ENCODE measurements at regions not wholly inside any gene's neighbourhood (a gene's known extent, or its start where the extent isn't known, plus 50 kb on each side); places are given as distances from the start of the nearest gene placed in this dataset.

DNA sequence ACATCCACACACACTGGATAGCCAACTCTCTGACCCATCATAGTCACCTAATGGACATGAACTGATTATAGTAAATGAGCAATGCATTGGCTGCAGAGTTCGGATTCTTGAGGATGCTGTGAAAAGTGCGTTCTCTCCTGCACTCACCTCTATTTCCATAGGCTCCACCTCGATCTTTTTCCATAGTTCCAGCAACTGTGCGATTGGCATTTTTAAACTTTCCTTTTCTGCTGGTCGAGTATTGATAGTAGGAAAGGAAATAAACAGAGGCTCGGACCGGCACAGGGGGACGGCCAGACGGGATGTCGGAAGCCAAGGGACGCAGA is 94.4 kb downstream of the RNASET2 start:
- Histone ChIP-seq H3K4ac (ENCODE audit: low read depth in 1 of 2, low read length in 2 of 2) (no peak overlapping the region), H2BK120ac (ENCODE audit: low read depth, low read length) (no peak overlapping the region), H3K4me3 (ENCODE audit: insufficient read depth in 1 of 2, low read depth in 1 of 2, low read length in 2 of 2) (peak overlapping the region; percentile 48 to 68), H3K4me1 (ENCODE audit: control insufficient read depth, insufficient read depth, low read depth, low read length) (peaks cover 11% of the 10 kb centered on the region), H3K9ac (ENCODE audit: low read length) (peak overlapping the region; percentile 15), H2BK12ac (ENCODE audit: low read length in 2 of 2) (no peak overlapping the region), H2BK15ac (ENCODE audit: low read depth, poor library complexity, severe bottlenecking) (no peak overlapping the region), H3K9me3 (ENCODE audit: control insufficient read depth, low read length) (peaks cover 4% of the 10 kb centered on the region), H4K8ac (ENCODE audit: low read length) (no peak overlapping the region), H2AFZ (ENCODE audit: low read depth, low read length) (no peak overlapping the region), H2AK5ac (ENCODE audit: low read length, severe bottlenecking) (no peak overlapping the region), H3K23ac (ENCODE audit: low read length in 2 of 2) (no peak overlapping the region), H3K4me2 (ENCODE audit: low read length, poor library complexity, severe bottlenecking) (peak overlapping the region; percentile 95), H3K18ac (ENCODE audit: low read depth in 1 of 2, low read length in 2 of 2) (no peak overlapping the region), H3K14ac (ENCODE audit: low read length in 2 of 2) (no peak overlapping the region), H3K27ac (ENCODE audit: low read length, poor library complexity, severe bottlenecking) (no peak overlapping the region), H3K79me1 (replicated peaks; ENCODE audit: low read length, poor library complexity, severe bottlenecking) (no peaks in the 10 kb centered on the region), H4K91ac (ENCODE audit: low read length) (no peak overlapping the region), H2BK5ac (ENCODE audit: low read depth, low read length, poor library complexity, severe bottlenecking) (no peak overlapping the region), H3K36me3 (ENCODE audit: control insufficient read depth in 1 of 2, insufficient read depth in 2 of 2, low read depth in 1 of 2, low read length in 2 of 2) (no peaks in the 10 kb centered on the region), H3K27me3 (ENCODE audit: control insufficient read depth in 1 of 2, insufficient read depth in 1 of 2, low read length in 2 of 2) (peaks cover 48 to 68% of the 10 kb centered on the region in 2 experiments)
- DNase-seq = peak; percentile 1
- 4% methylated on average over 10 of the region's 11 CpGs for WGBS

DNA sequence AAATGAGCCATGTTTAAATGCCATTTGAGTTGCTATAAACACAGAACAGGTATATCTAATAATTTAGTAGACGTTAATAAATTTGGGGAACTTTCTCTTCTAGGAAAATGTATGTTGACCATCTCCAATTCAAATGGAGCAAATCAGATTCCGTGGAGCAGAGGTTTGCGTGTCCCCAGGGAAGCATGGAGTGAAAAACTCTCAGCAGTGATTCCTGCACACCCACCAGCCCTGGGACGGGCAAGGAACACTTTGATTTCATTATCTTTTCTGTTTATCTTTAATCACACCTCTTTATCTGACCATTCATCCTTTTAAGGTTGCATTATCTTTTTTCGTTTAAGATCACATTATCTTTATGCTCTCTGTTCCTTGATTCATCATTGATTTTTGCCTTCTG is 95.0 kb downstream of the RNASET2 start:
- no peak overlapping the region for H2AFZ ChIP-seq (ENCODE audit: low read depth, low read length)
- H2BK120ac ChIP-seq (ENCODE audit: low read depth, low read length) = no peak overlapping the region
- H3K4me2 ChIP-seq (ENCODE audit: low read length, poor library complexity, severe bottlenecking) = no peak overlapping the region
- H2BK15ac ChIP-seq (ENCODE audit: low read depth, poor library complexity, severe bottlenecking) = no peak overlapping the region
- no peaks in the 10 kb centered on the region for H3K36me3 ChIP-seq (ENCODE audit: control insufficient read depth in 1 of 2, insufficient read depth in 2 of 2, low read depth in 1 of 2, low read length in 2 of 2)
- H3K27me3 ChIP-seq (ENCODE audit: control insufficient read depth in 1 of 2, insufficient read depth in 1 of 2, low read length in 2 of 2) = peaks cover 48 to 65% of the 10 kb centered on the region in 2 experiments
- H2BK12ac ChIP-seq (ENCODE audit: low read length in 2 of 2) = no peak overlapping the region
- WGBS = 65% methylated on average over 5 of the region's 5 CpGs
- H3K4me1 ChIP-seq (ENCODE audit: control insufficient read depth, insufficient read depth, low read depth, low read length) = peaks cover 11% of the 10 kb centered on the region
- H3K9me3 ChIP-seq (ENCODE audit: control insufficient read depth, low read length) = peaks cover 4% of the 10 kb centered on the region
- H4K8ac ChIP-seq (ENCODE audit: low read length) = no peak overlapping the region
- H3K9ac ChIP-seq (ENCODE audit: low read length) = no peak overlapping the region
- no peak overlapping the region for H2BK5ac ChIP-seq (ENCODE audit: low read depth, low read length, poor library complexity, severe bottlenecking)
- no peak overlapping the region for H2AK5ac ChIP-seq (ENCODE audit: low read length, severe bottlenecking)
- no peaks in the 10 kb centered on the region for H3K79me1 ChIP-seq (replicated peaks; ENCODE audit: low read length, poor library complexity, severe bottlenecking)
- no peak for DNase-seq
- no peak overlapping the region for H3K23ac ChIP-seq (ENCODE audit: low read length in 2 of 2)
- H3K4ac ChIP-seq (ENCODE audit: low read depth in 1 of 2, low read length in 2 of 2) = no peak overlapping the region
- no peak overlapping the region for H3K27ac ChIP-seq (ENCODE audit: low read length, poor library complexity, severe bottlenecking)
- no peak overlapping the region for H3K18ac ChIP-seq (ENCODE audit: low read depth in 1 of 2, low read length in 2 of 2)
- H4K91ac ChIP-seq (ENCODE audit: low read length) = no peak overlapping the region
- H3K14ac ChIP-seq (ENCODE audit: low read length in 2 of 2) = no peak overlapping the region
- H3K4me3 ChIP-seq (ENCODE audit: insufficient read depth in 1 of 2, low read depth in 1 of 2, low read length in 2 of 2) = no peak overlapping the region

GRCh38 chr6:166860392-166860791 is 96.0 kb downstream of the RNASET2 start:
- Histone ChIP-seq H3K14ac (ENCODE audit: low read length in 2 of 2) (no peak overlapping the region), H2BK5ac (ENCODE audit: low read depth, low read length, poor library complexity, severe bottlenecking) (no peak overlapping the region), H3K27me3 (ENCODE audit: control insufficient read depth in 1 of 2, insufficient read depth in 1 of 2, low read length in 2 of 2) (peaks cover 46 to 60% of the 10 kb centered on the region in 2 experiments), H4K91ac (ENCODE audit: low read length) (no peak overlapping the region), H2BK15ac (ENCODE audit: low read depth, poor library complexity, severe bottlenecking) (no peak overlapping the region), H3K4me2 (ENCODE audit: low read length, poor library complexity, severe bottlenecking) (no peak overlapping the region), H2BK12ac (ENCODE audit: low read length in 2 of 2) (no peak overlapping the region), H3K18ac (ENCODE audit: low read depth in 1 of 2, low read length in 2 of 2) (no peak overlapping the region), H3K23ac (ENCODE audit: low read length in 2 of 2) (no peak overlapping the region), H3K79me1 (replicated peaks; ENCODE audit: low read length, poor library complexity, severe bottlenecking) (no peaks in the 10 kb centered on the region), H2BK120ac (ENCODE audit: low read depth, low read length) (no peak overlapping the region), H3K4me3 (ENCODE audit: insufficient read depth in 1 of 2, low read depth in 1 of 2, low read length in 2 of 2) (no peak overlapping the region), H3K9ac (ENCODE audit: low read length) (no peak overlapping the region), H3K36me3 (ENCODE audit: control insufficient read depth in 1 of 2, insufficient read depth in 2 of 2, low read depth in 1 of 2, low read length in 2 of 2) (no peaks in the 10 kb centered on the region), H3K9me3 (ENCODE audit: control insufficient read depth, low read length) (peaks cover 4% of the 10 kb centered on the region), H3K4me1 (ENCODE audit: control insufficient read depth, insufficient read depth, low read depth, low read length) (peaks cover 11% of the 10 kb centered on the region), H2AK5ac (ENCODE audit: low read length, severe bottlenecking) (no peak overlapping the region), H4K8ac (ENCODE audit: low read length) (no peak overlapping the region), H3K4ac (ENCODE audit: low read depth in 1 of 2, low read length in 2 of 2) (no peak overlapping the region), H2AFZ (ENCODE audit: low read depth, low read length) (no peak overlapping the region), H3K27ac (ENCODE audit: low read length, poor library complexity, severe bottlenecking) (no peak overlapping the region)
- 54% methylated on average over 6 of the region's 6 CpGs for WGBS
- no peak for DNase-seq

GRCh38 chr6:166855416-166855815 is 100.9 kb downstream of the RNASET2 start:
- Histone ChIP-seq H2AK5ac (ENCODE audit: low read length, severe bottlenecking) (no peak overlapping the region), H2AFZ (ENCODE audit: low read depth, low read length) (no peak overlapping the region), H4K8ac (ENCODE audit: low read length) (no peak overlapping the region), H3K14ac (ENCODE audit: low read length in 2 of 2) (no peak overlapping the region), H3K9me3 (ENCODE audit: control insufficient read depth, low read length) (peaks cover 4% of the 10 kb centered on the region), H3K23ac (ENCODE audit: low read length in 2 of 2) (no peak overlapping the region), H2BK120ac (ENCODE audit: low read depth, low read length) (no peak overlapping the region), H3K4me2 (ENCODE audit: low read length, poor library complexity, severe bottlenecking) (no peak overlapping the region), H3K27ac (ENCODE audit: low read length, poor library complexity, severe bottlenecking) (no peak overlapping the region), H3K36me3 (ENCODE audit: control insufficient read depth in 1 of 2, insufficient read depth in 2 of 2, low read depth in 1 of 2, low read length in 2 of 2) (no peaks in the 10 kb centered on the region), H3K9ac (ENCODE audit: low read length) (no peak overlapping the region), H4K91ac (ENCODE audit: low read length) (no peak overlapping the region), H3K4me3 (ENCODE audit: insufficient read depth in 1 of 2, low read depth in 1 of 2, low read length in 2 of 2) (no peak overlapping the region), H3K27me3 (ENCODE audit: control insufficient read depth in 1 of 2, insufficient read depth in 1 of 2, low read length in 2 of 2) (peaks cover 15 to 16% of the 10 kb centered on the region in 2 experiments), H2BK5ac (ENCODE audit: low read depth, low read length, poor library complexity, severe bottlenecking) (no peak overlapping the region), H2BK12ac (ENCODE audit: low read length in 2 of 2) (no peak overlapping the region), H2BK15ac (ENCODE audit: low read depth, poor library complexity, severe bottlenecking) (no peak overlapping the region), H3K79me1 (replicated peaks; ENCODE audit: low read length, poor library complexity, severe bottlenecking) (no peaks in the 10 kb centered on the region), H3K4me1 (ENCODE audit: control insufficient read depth, insufficient read depth, low read depth, low read length) (no peaks in the 10 kb centered on the region), H3K18ac (ENCODE audit: low read depth in 1 of 2, low read length in 2 of 2) (no peak overlapping the region), H3K4ac (ENCODE audit: low read depth in 1 of 2, low read length in 2 of 2) (no peak overlapping the region)
- no peak for DNase-seq
- 91% methylated on average over 1 of the region's 1 CpG for WGBS

Data from mesenchymal stem cell (in vitro differentiated cells and primary cell).